ENCODE measurements at regions not wholly inside any gene's neighbourhood (a gene's known extent, or its start where the extent isn't known, plus 50 kb on each side); places are given as distances from the start of the nearest gene placed in this dataset.
"Not testable (repeated sequence)": the region's sequence is repeated elsewhere in the genome, so short reads cannot be mapped to it uniquely, and the experiment has no call there.

- intact Hi-C loops (cut with DNase I, micrococcal nuclease) = no loop called here
- peak in 1 of 3 donors; percentile 14 for DNase-seq
- Histone ChIP-seq H3K36me3 (ENCODE audit: low read depth) (no peaks in the 10 kb centered on the region), H3K9me3 (no peaks in the 10 kb centered on the region), H3K4me3 (no peak overlapping the region), H3K4me1 (ENCODE audit: low read depth) (no peaks in the 10 kb centered on the region)
- peak; percentile 47 for ATAC-seq
- TF ChIP-seq, protein P1, sequence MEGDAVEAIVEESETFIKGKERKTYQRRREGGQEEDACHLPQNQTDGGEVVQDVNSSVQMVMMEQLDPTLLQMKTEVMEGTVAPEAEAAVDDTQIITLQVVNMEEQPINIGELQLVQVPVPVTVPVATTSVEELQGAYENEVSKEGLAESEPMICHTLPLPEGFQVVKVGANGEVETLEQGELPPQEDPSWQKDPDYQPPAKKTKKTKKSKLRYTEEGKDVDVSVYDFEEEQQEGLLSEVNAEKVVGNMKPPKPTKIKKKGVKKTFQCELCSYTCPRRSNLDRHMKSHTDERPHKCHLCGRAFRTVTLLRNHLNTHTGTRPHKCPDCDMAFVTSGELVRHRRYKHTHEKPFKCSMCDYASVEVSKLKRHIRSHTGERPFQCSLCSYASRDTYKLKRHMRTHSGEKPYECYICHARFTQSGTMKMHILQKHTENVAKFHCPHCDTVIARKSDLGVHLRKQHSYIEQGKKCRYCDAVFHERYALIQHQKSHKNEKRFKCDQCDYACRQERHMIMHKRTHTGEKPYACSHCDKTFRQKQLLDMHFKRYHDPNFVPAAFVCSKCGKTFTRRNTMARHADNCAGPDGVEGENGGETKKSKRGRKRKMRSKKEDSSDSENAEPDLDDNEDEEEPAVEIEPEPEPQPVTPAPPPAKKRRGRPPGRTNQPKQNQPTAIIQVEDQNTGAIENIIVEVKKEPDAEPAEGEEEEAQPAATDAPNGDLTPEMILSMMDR (IDR thresholded peaks at IDR 0.05) = no peak
Observed at GRCh38 chr14:106378191-106378590, 851.8 kb downstream of the TMEM121 start.

GRCh38 chr14:106380740-106381139 is 854.4 kb downstream of the TMEM121 start:
- Histone ChIP-seq H3K36me3 (ENCODE audit: low read depth) (no peaks in the 10 kb centered on the region), H3K4me1 (ENCODE audit: low read depth) (no peaks in the 10 kb centered on the region), H3K4me3 (no peak overlapping the region), H3K9me3 (no peaks in the 10 kb centered on the region)
- TF ChIP-seq, protein P1 (IDR thresholded peaks at IDR 0.05) = no peak
- ATAC-seq = no peak
- intact Hi-C loops (cut with DNase I, micrococcal nuclease) = no loop called here
- DNase-seq = no peak

DNA sequence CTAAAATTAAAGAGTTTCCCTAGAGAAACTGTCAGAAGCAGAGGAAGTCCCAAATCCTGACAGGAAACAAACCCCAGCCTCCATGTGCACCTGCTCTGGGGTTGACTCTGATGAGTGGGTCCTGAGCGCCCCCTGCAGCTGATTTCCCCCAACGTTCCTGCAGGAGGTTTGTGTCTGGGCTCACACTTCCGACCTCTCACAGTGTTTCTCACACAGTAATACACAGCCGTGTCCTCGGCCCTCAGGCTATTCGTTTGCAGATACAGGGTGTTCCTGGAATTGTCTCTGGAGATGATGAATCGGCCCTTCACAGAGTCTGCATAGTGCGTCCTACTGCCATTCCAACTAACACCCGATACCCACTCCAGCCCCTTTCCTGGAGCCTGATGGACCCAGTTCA is 862.8 kb downstream of the TMEM121 start:
- DNase-seq; H3K9me3 ChIP-seq; H3K36me3 ChIP-seq (ENCODE audit: low read depth); ATAC-seq; intact Hi-C loops (cut with DNase I, micrococcal nuclease); H3K4me3 ChIP-seq; H3K4me1 ChIP-seq (ENCODE audit: low read depth): not testable (repeated sequence)

DNA sequence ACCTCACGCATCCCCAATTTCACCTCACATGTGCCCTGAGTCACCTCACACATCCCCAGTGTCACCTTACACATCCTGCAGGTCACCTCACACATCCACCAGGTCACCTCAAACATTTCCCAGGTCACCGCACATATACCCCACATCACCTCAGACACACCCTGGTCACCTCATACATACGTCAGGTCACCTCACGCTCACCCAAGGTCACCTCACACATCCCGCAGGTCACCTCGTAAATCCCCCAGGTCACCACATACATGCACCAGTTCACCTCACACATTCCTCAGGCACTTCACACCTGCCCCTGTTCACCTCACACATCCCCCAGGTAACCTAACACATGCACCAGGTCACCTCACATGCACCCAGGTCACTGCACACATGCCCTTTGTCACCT is 864.0 kb downstream of the TMEM121 start:
- ATAC-seq (no peak), DNase-seq (no peak)
- Histone ChIP-seq H3K9me3 (no peaks in the 10 kb centered on the region), H3K36me3 (ENCODE audit: low read depth) (no peaks in the 10 kb centered on the region), H3K4me1 (ENCODE audit: low read depth) (no peaks in the 10 kb centered on the region), H3K4me3 (no peak overlapping the region)
- TF ChIP-seq, protein P1 (IDR thresholded peaks at IDR 0.05) = no peak
- intact Hi-C loops (cut with DNase I, micrococcal nuclease) = no loop called here

- DNase-seq (no peak), ATAC-seq (no peak)
- no peak overlapping the region for H3K4me3 ChIP-seq
- no peaks in the 10 kb centered on the region for H3K9me3 ChIP-seq
- no peaks in the 10 kb centered on the region for H3K36me3 ChIP-seq (ENCODE audit: low read depth)
- TF ChIP-seq, protein P1 (IDR thresholded peaks at IDR 0.05) = no peak
- intact Hi-C loops (cut with DNase I, micrococcal nuclease) = no loop called here
- no peaks in the 10 kb centered on the region for H3K4me1 ChIP-seq (ENCODE audit: low read depth)
Observed at GRCh38 chr14:106390947-106391346, 864.6 kb downstream of the TMEM121 start.

- TF ChIP-seq, protein P1 (IDR thresholded peaks at IDR 0.05) = no peak
- intact Hi-C loops (cut with DNase I, micrococcal nuclease) = no loop called here
- Histone ChIP-seq H3K4me3 (no peak overlapping the region), H3K36me3 (ENCODE audit: low read depth) (no peaks in the 10 kb centered on the region), H3K4me1 (ENCODE audit: low read depth) (no peaks in the 10 kb centered on the region), H3K9me3 (no peaks in the 10 kb centered on the region)
- DNase-seq (no peak), ATAC-seq (no peak)
Observed at GRCh38 chr14:106393742-106394141, 867.4 kb downstream of the TMEM121 start.

Data from mucosa of descending colon (tissue), 3 donors.